Omental fat pad (tissue), 3 donors: ENCODE measurements at regions not wholly inside any gene's neighbourhood (a gene's known extent, or its start where the extent isn't known, plus 50 kb on each side); places are given as distances from the start of the nearest gene placed in this dataset.

Source experiments
- ATAC-seq: fragments of 150-250 bp; one replicate; pipeline ENCODE4 v1.9.1; 2016; ENCODE audit warnings: mild to moderate bottlenecking, moderate library complexity; ENCODE audit not compliant: low FRiP score
- DNase-seq: peaks from one replicate; pipeline ENCODE4 v3.0.0-alpha.2; 2019; ENCODE audit warnings: low spot score
- CTCF ChIP-seq, 3 donors: fragments of 450-650 bp; IDR thresholded peaks; one replicate each; pipeline ENCODE4 v1.5.1; 2016 to 2017; ENCODE audit warnings: antibody characterized with exemption in 3 of 3, mild to moderate bottlenecking in 3 of 3, moderate library complexity in 2 of 3

- TF ChIP-seq CTCF (IDR thresholded peaks at IDR 0.05): no peak
- ATAC-seq: no peak
- DNase-seq: no peak
Measured at GRCh38 chr12:30843211-30843610, 83.3 kb upstream of the TSPAN11 start.

GRCh38 chr12:30840715-30841114, 85.8 kb upstream of the TSPAN11 start:
- ATAC-seq: no peak
- no peak for DNase-seq
- no peak for TF ChIP-seq CTCF (IDR thresholded peaks at IDR 0.05)

- TF ChIP-seq CTCF (IDR thresholded peaks at IDR 0.05): no peak
- no peak for ATAC-seq
- DNase-seq: no peak
Measured at GRCh38 chr12:30839643-30840220, 85.0 kb upstream of the CAPRIN2 start.

GRCh38 chr12:30837595-30837994, 82.8 kb upstream of the CAPRIN2 start:
- ATAC-seq (no peak), DNase-seq (no peak)
- no peak for TF ChIP-seq CTCF (IDR thresholded peaks at IDR 0.05)

- no peak for TF ChIP-seq CTCF (IDR thresholded peaks at IDR 0.05)
- ATAC-seq (no peak), DNase-seq (no peak)
Measured at GRCh38 chr12:30836656-30837445, 82.1 kb upstream of the CAPRIN2 start.

- DNase-seq (no peak), ATAC-seq (no peak)
- no peak for TF ChIP-seq CTCF (IDR thresholded peaks at IDR 0.05)
Measured at GRCh38 chr12:30835216-30835615, 80.5 kb upstream of the CAPRIN2 start.

- ATAC-seq: no peak
- no peak for DNase-seq
- no peak for TF ChIP-seq CTCF (IDR thresholded peaks at IDR 0.05)
Measured at GRCh38 chr12:30830751-30831150, 76.0 kb upstream of the CAPRIN2 start.
